HUES64 (cell line): ENCODE measurements at regions not wholly inside any gene's neighbourhood (a gene's known extent, or its start where the extent isn't known, plus 50 kb on each side); places are given as distances from the start of the nearest gene placed in this dataset.

Experiments used
- H3K27ac ChIP-seq: 2 replicates; pipeline ENCODE4 v1.7.0; 2013; ENCODE audit warnings: low read depth, low read length, inconsistent platforms
- H3K27me3 ChIP-seq: 2 replicates; pipeline ENCODE4 v1.6.1; 2013; ENCODE audit warnings: mild to moderate bottlenecking, low read length; ENCODE audit not compliant: insufficient read depth
- H3K36me3 ChIP-seq: 2 replicates; pipeline ENCODE4 v1.6.1; 2013; ENCODE audit warnings: mild to moderate bottlenecking, low read length; ENCODE audit not compliant: insufficient read depth
- H3K4me1 ChIP-seq: 2 replicates; pipeline ENCODE4 v1.6.1; 2013; ENCODE audit warnings: mild to moderate bottlenecking, low read length, moderate library complexity; ENCODE audit not compliant: insufficient read depth
- H3K4me3 ChIP-seq: 2 replicates; pipeline ENCODE4 v1.5.1; 2013; ENCODE audit warnings: mild to moderate bottlenecking, low read length, moderate library complexity
- H3K9ac ChIP-seq: 2 replicates; pipeline ENCODE4 v1.6.1; 2013; ENCODE audit warnings: mild to moderate bottlenecking, low read depth, low read length
- H3K9me3 ChIP-seq: 2 replicates; pipeline ENCODE4 v1.6.1; 2013; ENCODE audit warnings: low read depth, low read length; ENCODE audit not compliant: insufficient read depth
- WGBS: fragments of 150-250, 120-280 bp; methylation state at CpG from one replicate; pipeline ENCODE4 v1.1.7; 2013; ENCODE audit warnings: missing lambda C conversion rate; 5-methylcytosine and 5-hydroxymethylcytosine counted together

DNA sequence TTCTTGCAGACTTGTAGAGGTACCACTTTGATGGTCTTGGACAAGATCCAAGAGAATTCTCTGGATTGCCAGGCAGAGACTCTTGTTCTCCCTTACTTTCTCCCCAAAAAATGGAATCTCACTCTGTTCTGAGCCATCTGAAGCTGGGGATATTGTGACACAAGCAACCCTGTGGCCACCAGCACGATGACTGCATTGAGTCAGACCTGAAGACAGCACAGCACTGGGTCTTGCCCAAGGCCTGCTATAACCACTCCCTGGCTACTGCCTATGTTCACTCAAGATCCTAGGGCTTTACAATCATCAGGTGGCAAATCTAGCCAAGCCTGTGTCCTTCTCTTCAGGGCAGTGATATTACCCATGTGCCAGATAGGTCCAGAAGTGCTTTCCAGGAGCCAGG lies 202.5 kb upstream of the SERP2 start:
- 92% methylated on average over 1 of the region's 1 CpG for WGBS
- Histone ChIP-seq H3K4me3 (no peak overlapping the region), H3K4me1 (no peaks in the 10 kb centered on the region), H3K27ac (no peak overlapping the region), H3K9ac (no peak overlapping the region), H3K27me3 (no peaks in the 10 kb centered on the region), H3K36me3 (no peaks in the 10 kb centered on the region), H3K9me3 (no peaks in the 10 kb centered on the region)

DNA sequence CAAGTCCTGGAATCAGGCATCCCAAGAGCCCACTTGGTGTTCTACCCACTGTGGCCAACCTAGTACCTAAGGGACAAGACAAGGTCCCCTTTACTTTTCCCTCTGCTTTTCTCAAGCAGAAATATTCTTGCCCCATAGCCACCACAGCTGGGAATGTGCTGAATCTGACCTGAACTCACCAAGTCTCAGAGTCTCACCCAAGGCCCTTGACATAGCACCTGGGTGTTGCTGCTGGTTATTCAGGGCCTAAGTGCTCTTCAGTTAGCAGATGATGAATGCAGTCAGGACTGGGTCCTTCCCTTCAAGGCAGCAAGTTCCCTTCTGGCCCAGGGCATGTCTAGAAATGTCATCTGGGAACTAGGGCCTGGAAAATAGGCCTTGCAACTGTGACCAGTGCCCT lies 201.8 kb upstream of the SERP2 start:
- Histone ChIP-seq H3K4me3 (no peak overlapping the region), H3K27ac (no peak overlapping the region)

DNA sequence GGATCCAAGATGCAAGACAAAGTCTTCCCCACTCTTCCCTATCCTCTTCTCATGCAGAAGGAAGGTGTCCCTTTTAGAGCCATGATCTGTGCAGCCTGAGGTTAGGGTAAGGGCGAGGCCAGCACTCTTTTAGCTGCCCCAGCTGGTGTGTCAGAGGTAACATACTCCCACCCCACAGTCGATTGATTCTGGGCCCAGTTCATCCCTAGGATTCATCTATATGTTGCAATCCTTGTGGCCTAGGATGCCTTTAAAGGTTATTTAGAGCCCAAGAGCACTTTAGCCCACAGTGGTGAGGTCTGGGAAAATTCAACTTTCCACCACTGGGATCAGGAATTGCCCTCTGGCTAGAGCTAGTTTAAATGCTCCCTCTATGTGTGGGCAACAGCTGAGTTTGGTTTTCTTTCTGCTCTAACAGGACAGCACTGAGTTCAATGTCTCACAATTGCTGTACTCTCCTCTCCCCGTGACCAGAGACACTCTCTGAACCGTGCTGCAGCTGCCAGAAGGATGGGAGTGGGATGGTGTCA lies 201.3 kb upstream of the SERP2 start:
- Histone ChIP-seq H3K4me1 (no peaks in the 10 kb centered on the region), H3K9ac (no peak overlapping the region), H3K9me3 (no peaks in the 10 kb centered on the region), H3K27ac (no peak overlapping the region), H3K4me3 (no peak overlapping the region), H3K36me3 (no peaks in the 10 kb centered on the region), H3K27me3 (no peaks in the 10 kb centered on the region)
- WGBS: 83% methylated on average over 4 of the region's 4 CpGs

More for the DNA sequence above, 201.8 kb upstream of the SERP2 start:
- H3K9ac ChIP-seq: no peak overlapping the region
- H3K27me3 ChIP-seq: no peaks in the 10 kb centered on the region
- H3K4me1 ChIP-seq: no peaks in the 10 kb centered on the region
- no peaks in the 10 kb centered on the region for H3K36me3 ChIP-seq
- no peaks in the 10 kb centered on the region for H3K9me3 ChIP-seq

DNA sequence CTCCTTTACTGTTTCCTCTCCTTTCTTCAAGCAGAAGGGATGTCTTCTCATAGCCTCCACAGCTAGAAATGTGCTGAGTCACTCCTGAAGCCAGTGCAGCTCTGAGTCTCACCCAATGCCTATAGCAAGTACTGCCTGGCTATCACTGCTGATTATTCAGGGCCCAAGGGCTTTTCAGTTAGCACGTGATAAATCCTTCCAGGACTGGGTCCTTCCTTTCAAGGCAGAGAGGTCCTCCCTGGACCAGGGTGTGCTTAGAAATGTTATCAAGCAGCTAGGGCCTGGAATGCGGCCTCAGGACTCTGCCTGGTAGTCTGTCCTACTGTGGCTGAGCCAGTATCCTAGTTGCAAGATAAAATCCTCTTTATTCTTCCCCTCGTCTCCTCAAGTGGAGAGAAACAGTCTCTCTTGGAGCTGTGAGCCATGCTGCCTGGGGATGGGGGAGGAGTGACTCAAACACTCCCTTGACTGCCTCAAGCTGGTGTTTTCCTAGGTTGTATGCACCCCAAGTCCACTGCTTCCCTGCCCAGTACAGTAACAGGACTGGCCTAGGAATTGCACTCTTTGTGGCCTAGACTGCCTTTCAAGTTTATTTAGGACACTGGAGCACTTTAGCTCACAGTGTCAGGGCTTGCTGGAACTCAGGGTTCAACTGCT lies 198.7 kb upstream of the SERP2 start:
- WGBS: 74% methylated on average over 3 of the region's 3 CpGs
- Histone ChIP-seq H3K27ac (no peak overlapping the region), H3K4me3 (no peak overlapping the region)

DNA sequence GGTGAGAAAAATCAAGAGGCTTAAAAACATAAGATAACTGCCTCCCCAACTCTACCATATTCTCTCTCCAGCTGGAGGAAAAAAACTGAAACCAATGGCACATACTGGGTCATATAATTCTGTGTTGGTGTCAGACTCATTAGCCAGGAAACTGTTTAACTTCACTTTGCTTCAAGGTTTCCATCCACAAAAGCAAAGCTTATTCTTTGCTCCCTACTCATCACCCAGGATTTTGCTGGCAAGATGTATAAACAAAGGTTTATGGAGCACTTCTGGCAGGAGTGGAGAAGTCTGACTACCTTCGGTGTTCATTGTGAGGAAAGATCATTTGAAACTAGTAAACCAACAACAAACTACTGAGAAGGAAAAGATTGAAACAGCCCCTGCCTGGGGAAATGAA lies 197.5 kb upstream of the SERP2 start:
- no peak overlapping the region for H3K27ac ChIP-seq
- H3K4me1 ChIP-seq: no peaks in the 10 kb centered on the region
- no peaks in the 10 kb centered on the region for H3K27me3 ChIP-seq
- no peak overlapping the region for H3K4me3 ChIP-seq
- H3K36me3 ChIP-seq: no peaks in the 10 kb centered on the region
- no CpG with 5 or more reads among the region's 1 CpG for WGBS
- no peaks in the 10 kb centered on the region for H3K9me3 ChIP-seq
- no peak overlapping the region for H3K9ac ChIP-seq

More for the DNA sequence above, 198.7 kb upstream of the SERP2 start:
- Histone ChIP-seq H3K9me3 (no peaks in the 10 kb centered on the region), H3K27me3 (no peaks in the 10 kb centered on the region), H3K4me1 (no peaks in the 10 kb centered on the region), H3K36me3 (no peaks in the 10 kb centered on the region), H3K9ac (no peak overlapping the region)

DNA sequence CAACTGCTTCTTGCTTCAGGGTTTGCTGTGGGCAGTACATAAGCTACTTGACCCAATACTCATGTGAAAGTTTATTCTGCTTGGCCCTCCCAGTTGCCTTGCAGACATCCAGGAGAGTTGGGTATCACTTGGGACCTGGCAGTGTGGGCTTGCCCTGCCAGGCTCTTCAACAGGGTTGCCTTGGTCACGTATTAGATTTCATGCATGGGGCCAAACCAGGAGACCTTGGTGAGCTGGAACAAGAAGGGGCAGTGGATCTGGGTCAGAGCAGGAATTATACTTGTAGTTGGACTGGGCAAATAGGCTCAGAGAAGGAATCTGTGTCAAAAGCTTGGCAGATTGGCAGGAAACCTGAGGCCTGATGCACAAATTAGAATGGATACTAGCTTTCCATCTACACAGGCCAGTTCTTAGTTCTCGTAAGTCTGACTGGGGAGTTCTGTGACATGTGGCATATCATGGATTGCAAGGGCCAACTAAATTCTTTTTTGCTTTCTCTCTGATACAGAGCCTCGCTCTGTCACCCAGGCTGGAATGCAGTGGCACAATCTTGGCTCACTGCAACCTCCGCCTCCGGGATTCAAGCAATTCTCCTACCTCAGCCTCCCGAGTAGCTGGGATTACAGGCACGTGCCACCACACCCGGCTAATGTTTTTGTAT lies 192.6 kb upstream of the SERP2 start:
- H3K36me3 ChIP-seq: no peaks in the 10 kb centered on the region
- WGBS: 94% methylated on average over 8 of the region's 8 CpGs
- H3K9me3 ChIP-seq: no peaks in the 10 kb centered on the region
- H3K4me1 ChIP-seq: no peaks in the 10 kb centered on the region
- H3K27me3 ChIP-seq: no peaks in the 10 kb centered on the region
- no peak overlapping the region for H3K9ac ChIP-seq
- no peak overlapping the region for H3K27ac ChIP-seq
- H3K4me3 ChIP-seq: no peak overlapping the region

DNA sequence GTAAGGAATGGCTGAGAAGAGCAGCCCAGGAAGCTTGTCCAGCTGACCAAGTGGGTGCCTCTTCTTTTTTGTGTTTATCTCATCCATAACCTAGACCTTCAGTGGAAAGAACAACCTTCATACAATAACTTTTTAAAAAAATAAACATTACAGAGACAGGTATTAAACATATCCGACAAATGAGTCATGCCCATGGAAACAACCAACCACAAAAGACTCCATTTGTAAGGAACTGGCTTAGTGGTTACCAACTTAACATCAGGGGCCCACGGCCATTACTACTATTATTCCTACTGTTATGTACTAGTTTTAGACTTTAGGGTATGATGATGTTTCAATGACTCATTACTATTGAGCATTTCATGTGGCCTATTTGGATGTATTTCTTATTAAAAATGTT lies 191.7 kb upstream of the SERP2 start:
- Histone ChIP-seq H3K4me1 (no peaks in the 10 kb centered on the region), H3K27ac (no peak overlapping the region), H3K9me3 (no peaks in the 10 kb centered on the region), H3K36me3 (no peaks in the 10 kb centered on the region), H3K4me3 (no peak overlapping the region), H3K27me3 (no peaks in the 10 kb centered on the region), H3K9ac (no peak overlapping the region)
- WGBS: 93% methylated on average over 1 of the region's 2 CpGs

DNA sequence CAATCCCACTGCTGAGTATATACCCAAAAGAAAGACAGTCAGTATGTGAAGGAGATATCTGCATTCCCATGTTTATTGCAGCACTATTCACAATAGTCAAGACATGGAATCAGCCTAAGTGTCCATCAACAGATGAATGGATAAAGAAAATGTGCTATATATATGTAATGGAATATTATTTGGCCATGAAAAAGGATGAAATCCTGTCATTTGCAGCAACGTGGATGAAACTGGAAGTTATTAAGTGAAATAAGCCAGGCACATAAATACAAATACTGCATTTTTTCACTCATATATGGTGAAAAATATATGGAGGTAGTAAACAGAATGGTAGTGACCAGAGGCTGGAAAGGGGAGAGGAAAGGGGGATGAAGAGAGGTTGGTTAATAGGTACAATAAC lies 188.9 kb upstream of the SERP2 start:
- Histone ChIP-seq H3K4me3 (no peak overlapping the region), H3K9ac (no peak overlapping the region)
- WGBS: 89% methylated on average over 1 of the region's 1 CpG

DNA sequence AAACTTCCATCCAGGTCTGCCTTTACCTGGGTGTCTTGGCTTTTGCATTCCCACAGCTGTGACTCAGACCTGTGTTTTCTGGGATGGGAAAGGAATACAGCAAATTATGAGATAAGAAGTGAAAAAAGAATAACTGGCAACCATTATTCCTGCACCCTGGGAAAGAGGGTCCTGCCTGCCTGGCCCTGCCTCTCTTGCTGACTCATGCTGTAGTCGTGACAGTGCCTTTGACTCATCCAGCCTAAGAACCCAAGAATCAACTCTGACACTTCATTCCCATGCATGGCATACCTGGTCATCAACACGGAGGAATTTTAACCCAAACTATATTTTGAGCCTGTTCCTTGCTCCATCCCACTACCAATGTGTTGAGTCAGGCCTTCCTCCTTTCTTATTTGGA lies 185.4 kb upstream of the SERP2 start:
- no peak overlapping the region for H3K27ac ChIP-seq
- H3K9me3 ChIP-seq: no peaks in the 10 kb centered on the region
- H3K27me3 ChIP-seq: no peaks in the 10 kb centered on the region
- no peaks in the 10 kb centered on the region for H3K4me1 ChIP-seq
- no peak overlapping the region for H3K9ac ChIP-seq
- WGBS: 51% methylated on average over 2 of the region's 2 CpGs
- H3K36me3 ChIP-seq: no peaks in the 10 kb centered on the region
- H3K4me3 ChIP-seq: no peak overlapping the region

More for the DNA sequence above, 188.9 kb upstream of the SERP2 start:
- Histone ChIP-seq H3K27me3 (no peaks in the 10 kb centered on the region), H3K4me1 (no peaks in the 10 kb centered on the region), H3K27ac (no peak overlapping the region), H3K36me3 (no peaks in the 10 kb centered on the region), H3K9me3 (no peaks in the 10 kb centered on the region)

DNA sequence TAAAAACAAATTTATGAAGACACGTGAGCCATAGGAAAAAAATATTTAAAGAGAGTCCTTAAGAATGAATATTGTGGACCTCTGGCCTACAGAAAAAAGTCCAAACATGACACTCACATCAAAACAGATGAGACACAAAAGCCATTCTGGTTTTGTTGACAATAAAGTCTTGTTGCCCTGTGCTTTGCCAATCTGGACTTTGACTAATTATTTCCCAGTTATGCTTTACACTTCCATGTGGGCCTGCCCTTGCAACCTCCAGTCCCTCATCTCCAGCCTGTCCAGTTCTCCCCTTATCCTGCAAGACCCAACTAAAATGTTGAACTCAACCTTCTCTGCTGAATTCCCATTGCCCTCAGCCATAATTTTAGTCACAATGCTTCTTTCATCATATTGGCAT lies 184.5 kb upstream of the SERP2 start:
- Histone ChIP-seq H3K27me3 (no peaks in the 10 kb centered on the region), H3K4me1 (no peaks in the 10 kb centered on the region), H3K27ac (no peak overlapping the region), H3K4me3 (no peak overlapping the region), H3K36me3 (no peaks in the 10 kb centered on the region), H3K9me3 (no peaks in the 10 kb centered on the region), H3K9ac (no peak overlapping the region)
- no CpG with 5 or more reads among the region's 1 CpG for WGBS

DNA sequence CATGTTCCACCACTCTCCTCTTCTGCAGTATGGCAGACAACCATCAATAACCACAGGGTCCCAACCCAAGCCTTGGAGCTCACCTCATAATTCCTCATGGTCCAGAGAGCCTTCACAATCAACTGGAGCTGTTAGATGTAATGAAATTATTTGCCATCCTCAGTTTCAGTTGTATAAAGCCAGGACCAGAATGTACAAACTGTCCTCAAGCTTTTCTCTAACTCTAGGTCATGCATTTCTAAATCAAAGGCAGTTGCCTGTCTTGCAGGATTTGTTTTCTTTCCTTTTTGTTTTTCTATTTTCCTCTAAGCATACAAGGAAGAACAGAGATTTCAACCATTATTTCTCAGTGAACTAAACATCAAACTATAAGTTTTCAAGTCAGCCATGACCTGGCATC lies 182.5 kb upstream of the SERP2 start:
- Histone ChIP-seq H3K27ac (no peak overlapping the region), H3K4me1 (no peaks in the 10 kb centered on the region), H3K9ac (no peak overlapping the region), H3K27me3 (no peaks in the 10 kb centered on the region), H3K4me3 (no peak overlapping the region), H3K9me3 (no peaks in the 10 kb centered on the region), H3K36me3 (no peaks in the 10 kb centered on the region)
